SK-N-SH (cell line): ENCODE measurements at regions not wholly inside any gene's neighbourhood (a gene's known extent, or its start where the extent isn't known, plus 50 kb on each side); places are given as distances from the start of the nearest gene placed in this dataset.

Source experiments
- CHD2 ChIP-seq: fragments of 150-350 bp; IDR thresholded peaks from 2 replicates; pipeline ENCODE4 v1.6.1; 2018; ENCODE audit warnings: low read length; ENCODE audit not compliant: partially characterized antibody
- NRF1 ChIP-seq: IDR thresholded peaks from 2 replicates; pipeline ENCODE4 v1.6.1; 2012; ENCODE audit warnings: low read depth, mild to moderate bottlenecking, low read length
- TF ChIP-seq, protein P1 (sequence below): fragments of 200-600 bp; sonication (generic); IDR thresholded peaks from 2 replicates; pipeline ENCODE4 v1.6.1; 2017; ENCODE audit warnings: antibody characterized with exemption, mild to moderate bottlenecking, moderate library complexity
- TF ChIP-seq, protein P2 (sequence below): IDR thresholded peaks from 2 replicates; pipeline ENCODE4 v1.6.1; 2012; ENCODE audit warnings: mild to moderate bottlenecking, low read depth, low read length, moderate library complexity
- TF ChIP-seq, protein P3 (sequence below): fragments of 150-350 bp; IDR thresholded peaks from 2 replicates; pipeline ENCODE4 v1.6.1; 2017; ENCODE audit warnings: antibody characterized with exemption, low read length, low read depth, borderline replicate concordance

DNA sequence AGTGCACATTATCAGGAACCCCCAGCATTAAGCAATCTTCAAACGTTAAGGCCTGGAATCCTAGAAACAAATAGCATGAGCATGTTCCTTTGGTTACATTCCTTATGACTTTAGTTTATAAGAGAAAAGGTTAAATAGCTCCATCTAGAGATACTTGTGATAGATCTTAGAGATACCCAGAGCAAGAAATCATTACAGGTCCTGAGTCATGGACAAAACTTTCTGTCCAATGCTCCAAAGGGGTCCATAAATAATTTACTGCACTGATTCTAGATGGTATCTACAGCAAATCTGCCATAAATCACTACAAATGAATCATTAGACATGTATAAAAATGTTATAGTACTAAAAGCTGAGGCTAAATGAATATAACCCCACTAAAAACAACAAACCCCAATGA lies 139.6 kb downstream of the HTR1A start:
- TF ChIP-seq, protein P1, sequence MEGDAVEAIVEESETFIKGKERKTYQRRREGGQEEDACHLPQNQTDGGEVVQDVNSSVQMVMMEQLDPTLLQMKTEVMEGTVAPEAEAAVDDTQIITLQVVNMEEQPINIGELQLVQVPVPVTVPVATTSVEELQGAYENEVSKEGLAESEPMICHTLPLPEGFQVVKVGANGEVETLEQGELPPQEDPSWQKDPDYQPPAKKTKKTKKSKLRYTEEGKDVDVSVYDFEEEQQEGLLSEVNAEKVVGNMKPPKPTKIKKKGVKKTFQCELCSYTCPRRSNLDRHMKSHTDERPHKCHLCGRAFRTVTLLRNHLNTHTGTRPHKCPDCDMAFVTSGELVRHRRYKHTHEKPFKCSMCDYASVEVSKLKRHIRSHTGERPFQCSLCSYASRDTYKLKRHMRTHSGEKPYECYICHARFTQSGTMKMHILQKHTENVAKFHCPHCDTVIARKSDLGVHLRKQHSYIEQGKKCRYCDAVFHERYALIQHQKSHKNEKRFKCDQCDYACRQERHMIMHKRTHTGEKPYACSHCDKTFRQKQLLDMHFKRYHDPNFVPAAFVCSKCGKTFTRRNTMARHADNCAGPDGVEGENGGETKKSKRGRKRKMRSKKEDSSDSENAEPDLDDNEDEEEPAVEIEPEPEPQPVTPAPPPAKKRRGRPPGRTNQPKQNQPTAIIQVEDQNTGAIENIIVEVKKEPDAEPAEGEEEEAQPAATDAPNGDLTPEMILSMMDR, result peak; percentile 31
- TF ChIP-seq, protein P2, sequence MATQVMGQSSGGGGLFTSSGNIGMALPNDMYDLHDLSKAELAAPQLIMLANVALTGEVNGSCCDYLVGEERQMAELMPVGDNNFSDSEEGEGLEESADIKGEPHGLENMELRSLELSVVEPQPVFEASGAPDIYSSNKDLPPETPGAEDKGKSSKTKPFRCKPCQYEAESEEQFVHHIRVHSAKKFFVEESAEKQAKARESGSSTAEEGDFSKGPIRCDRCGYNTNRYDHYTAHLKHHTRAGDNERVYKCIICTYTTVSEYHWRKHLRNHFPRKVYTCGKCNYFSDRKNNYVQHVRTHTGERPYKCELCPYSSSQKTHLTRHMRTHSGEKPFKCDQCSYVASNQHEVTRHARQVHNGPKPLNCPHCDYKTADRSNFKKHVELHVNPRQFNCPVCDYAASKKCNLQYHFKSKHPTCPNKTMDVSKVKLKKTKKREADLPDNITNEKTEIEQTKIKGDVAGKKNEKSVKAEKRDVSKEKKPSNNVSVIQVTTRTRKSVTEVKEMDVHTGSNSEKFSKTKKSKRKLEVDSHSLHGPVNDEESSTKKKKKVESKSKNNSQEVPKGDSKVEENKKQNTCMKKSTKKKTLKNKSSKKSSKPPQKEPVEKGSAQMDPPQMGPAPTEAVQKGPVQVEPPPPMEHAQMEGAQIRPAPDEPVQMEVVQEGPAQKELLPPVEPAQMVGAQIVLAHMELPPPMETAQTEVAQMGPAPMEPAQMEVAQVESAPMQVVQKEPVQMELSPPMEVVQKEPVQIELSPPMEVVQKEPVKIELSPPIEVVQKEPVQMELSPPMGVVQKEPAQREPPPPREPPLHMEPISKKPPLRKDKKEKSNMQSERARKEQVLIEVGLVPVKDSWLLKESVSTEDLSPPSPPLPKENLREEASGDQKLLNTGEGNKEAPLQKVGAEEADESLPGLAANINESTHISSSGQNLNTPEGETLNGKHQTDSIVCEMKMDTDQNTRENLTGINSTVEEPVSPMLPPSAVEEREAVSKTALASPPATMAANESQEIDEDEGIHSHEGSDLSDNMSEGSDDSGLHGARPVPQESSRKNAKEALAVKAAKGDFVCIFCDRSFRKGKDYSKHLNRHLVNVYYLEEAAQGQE, result no peak
- TF ChIP-seq, protein P3, sequence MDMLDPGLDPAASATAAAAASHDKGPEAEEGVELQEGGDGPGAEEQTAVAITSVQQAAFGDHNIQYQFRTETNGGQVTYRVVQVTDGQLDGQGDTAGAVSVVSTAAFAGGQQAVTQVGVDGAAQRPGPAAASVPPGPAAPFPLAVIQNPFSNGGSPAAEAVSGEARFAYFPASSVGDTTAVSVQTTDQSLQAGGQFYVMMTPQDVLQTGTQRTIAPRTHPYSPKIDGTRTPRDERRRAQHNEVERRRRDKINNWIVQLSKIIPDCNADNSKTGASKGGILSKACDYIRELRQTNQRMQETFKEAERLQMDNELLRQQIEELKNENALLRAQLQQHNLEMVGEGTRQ, result no peak
- no peak for TF ChIP-seq NRF1
- TF ChIP-seq CHD2, result no peak
